Loucy (cell line): ENCODE measurements at regions not wholly inside any gene's neighbourhood (a gene's known extent, or its start where the extent isn't known, plus 50 kb on each side); places are given as distances from the start of the nearest gene placed in this dataset.
"Not testable (repeated sequence)": the region's sequence is repeated elsewhere in the genome, so short reads cannot be mapped to it uniquely, and the experiment has no call there.

Experiments
- H2AFZ ChIP-seq: fragments of 200-600 bp; sonication (generic); 2 replicates; pipeline ENCODE4 v1.6.0; 2016; ENCODE audit warnings: antibody characterized with exemption, mild to moderate bottlenecking, low read length, moderate library complexity
- H3F3A ChIP-seq: fragments of 200-600 bp; 2 replicates; pipeline ENCODE4 v1.6.0; 2016; ENCODE audit warnings: antibody characterized with exemption, low read depth, mild to moderate bottlenecking
- H3K27me3 ChIP-seq: fragments of 200-600 bp; sonication (generic); 2 replicates; pipeline ENCODE4 v1.6.1; 2014; ENCODE audit warnings: low read length, mild to moderate bottlenecking; ENCODE audit not compliant: insufficient read depth, poor library complexity, severe bottlenecking
- H3K36me3 ChIP-seq: fragments of 200-600 bp; sonication (generic); 2 replicates; pipeline ENCODE4 v1.6.1; 2016; ENCODE audit warnings: low read length; ENCODE audit not compliant: insufficient read depth
- H3K4me1 ChIP-seq: fragments of 200-600 bp; sonication (generic); 2 replicates; pipeline ENCODE4 v1.5.1; 2014; ENCODE audit warnings: low read length, mild to moderate bottlenecking; ENCODE audit not compliant: insufficient read depth, poor library complexity, severe bottlenecking
- H3K4me2 ChIP-seq: fragments of 200-600 bp; sonication (generic); 2 replicates; pipeline ENCODE4 v1.6.0; 2014; ENCODE audit warnings: antibody characterized with exemption, low read length, low read depth, mild to moderate bottlenecking; ENCODE audit not compliant: poor library complexity, severe bottlenecking
- H3K4me3 ChIP-seq: fragments of 200-600 bp; sonication (generic); 2 replicates; pipeline ENCODE4 v1.5.1; 2014; ENCODE audit warnings: low read length, mild to moderate bottlenecking, mixed read lengths; ENCODE audit not compliant: poor library complexity, severe bottlenecking
- H3K79me2 ChIP-seq: fragments of 200-600 bp; sonication (generic); 2 replicates; pipeline ENCODE4 v1.6.1; 2014; ENCODE audit warnings: low read length; ENCODE audit not compliant: insufficient read depth
- H3K9ac ChIP-seq: fragments of 200-600 bp; sonication (generic); 2 replicates; pipeline ENCODE4 v1.6.0; 2014; ENCODE audit warnings: mild to moderate bottlenecking, low read depth, low read length, moderate library complexity; ENCODE audit not compliant: poor library complexity, severe bottlenecking
- H3K9me2 ChIP-seq: fragments of 200-600 bp; sonication (generic); replicated peaks from 2 replicates; pipeline ENCODE4 v1.6.1; 2016; ENCODE audit warnings: low read depth, low read length, mixed read lengths
- H3K9me3 ChIP-seq: fragments of 200-600 bp; sonication (generic); 2 replicates; pipeline ENCODE4 v1.6.1; 2014; ENCODE audit warnings: mild to moderate bottlenecking, antibody characterized with exemption, low read length, low read depth; ENCODE audit not compliant: insufficient read depth
- H4K20me1 ChIP-seq: fragments of 200-600 bp; sonication (generic); 2 replicates; pipeline ENCODE4 v1.6.0; 2014; ENCODE audit warnings: antibody characterized with exemption, low read length, mild to moderate bottlenecking; ENCODE audit not compliant: insufficient read depth, poor library complexity, severe bottlenecking
- CTCF ChIP-seq: fragments of 200-600 bp; sonication (generic); conservative IDR thresholded peaks from 2 replicates; pipeline ENCODE4 v1.5.1; 2014; ENCODE audit warnings: mild to moderate bottlenecking, antibody characterized with exemption, low read length
- EZH2phosphoT487 ChIP-seq: fragments of 200-600 bp; IDR thresholded peaks from 2 replicates; pipeline ENCODE4 v1.6.1; 2018; ENCODE audit warnings: antibody characterized with exemption, mild to moderate bottlenecking, moderate library complexity, borderline replicate concordance

DNA sequence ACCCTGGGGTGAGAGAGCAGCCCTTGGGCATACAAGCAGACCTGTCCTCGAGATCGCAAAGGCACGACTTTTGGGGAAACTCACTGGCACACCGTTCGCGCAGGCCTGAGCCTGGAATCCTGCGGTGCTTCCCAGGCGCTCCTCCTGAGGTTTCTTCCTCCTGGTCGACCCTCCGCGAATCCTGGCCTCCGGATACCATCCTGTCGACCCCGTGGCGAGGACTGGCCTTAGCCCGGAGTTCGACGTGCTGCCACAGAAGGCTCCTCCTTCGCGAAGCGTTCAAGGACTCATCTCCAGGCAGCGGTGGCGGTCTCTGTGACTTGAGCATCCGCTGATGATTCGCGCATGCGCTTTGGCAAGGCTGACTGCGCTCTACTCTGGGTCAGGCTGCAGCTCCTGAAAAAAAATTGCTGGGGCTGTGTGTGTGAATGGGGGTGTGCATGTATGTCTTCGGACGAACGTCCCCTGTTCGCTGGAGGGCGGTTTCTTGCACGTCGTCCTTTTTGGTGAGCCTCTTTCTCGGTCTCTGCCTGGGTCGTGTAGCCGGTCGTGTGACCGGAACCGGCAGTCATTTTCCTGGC is 64.4 kb upstream of the ZNF527 start:
- H3K36me3 ChIP-seq, result no peaks in the 10 kb centered on the region
- H3K27me3 ChIP-seq, result no peaks in the 10 kb centered on the region
- H3K79me2 ChIP-seq, result no peaks in the 10 kb centered on the region
- no peaks in the 10 kb centered on the region for H4K20me1 ChIP-seq
- peaks cover 4% of the 10 kb centered on the region for H3K4me1 ChIP-seq
- H3K4me3 ChIP-seq, result no peak overlapping the region
- H2AFZ ChIP-seq, result no peak overlapping the region
- TF ChIP-seq EZH2phosphoT487, result no peak
- no peak for TF ChIP-seq CTCF
- H3K4me2 ChIP-seq, result no peak overlapping the region
- no peaks in the 10 kb centered on the region for H3K9me3 ChIP-seq
- H3F3A ChIP-seq, result no peaks in the 10 kb centered on the region
- no peak overlapping the region for H3K9ac ChIP-seq
- no peaks in the 10 kb centered on the region for H3K9me2 ChIP-seq

GRCh38 chr19:37309834-37310575 is 60.9 kb upstream of the ZNF527 start:
- H3K4me3 ChIP-seq, result peak overlapping the region; percentile 47
- no peaks in the 10 kb centered on the region for H3K36me3 ChIP-seq
- no peaks in the 10 kb centered on the region for H3K9me2 ChIP-seq
- H3K4me2 ChIP-seq, result peak overlapping the region; percentile 72
- H3K27me3 ChIP-seq, result no peaks in the 10 kb centered on the region
- TF ChIP-seq EZH2phosphoT487, result no peak
- TF ChIP-seq CTCF, result peak; percentile 88
- H2AFZ ChIP-seq, result peak overlapping the region; percentile 97
- no peaks in the 10 kb centered on the region for H3K79me2 ChIP-seq
- no peaks in the 10 kb centered on the region for H4K20me1 ChIP-seq
- H3K9ac ChIP-seq, result peak overlapping the region; percentile 46
- H3K4me1 ChIP-seq, result peaks cover 4% of the 10 kb centered on the region
- H3K9me3 ChIP-seq, result no peaks in the 10 kb centered on the region
- no peaks in the 10 kb centered on the region for H3F3A ChIP-seq

DNA sequence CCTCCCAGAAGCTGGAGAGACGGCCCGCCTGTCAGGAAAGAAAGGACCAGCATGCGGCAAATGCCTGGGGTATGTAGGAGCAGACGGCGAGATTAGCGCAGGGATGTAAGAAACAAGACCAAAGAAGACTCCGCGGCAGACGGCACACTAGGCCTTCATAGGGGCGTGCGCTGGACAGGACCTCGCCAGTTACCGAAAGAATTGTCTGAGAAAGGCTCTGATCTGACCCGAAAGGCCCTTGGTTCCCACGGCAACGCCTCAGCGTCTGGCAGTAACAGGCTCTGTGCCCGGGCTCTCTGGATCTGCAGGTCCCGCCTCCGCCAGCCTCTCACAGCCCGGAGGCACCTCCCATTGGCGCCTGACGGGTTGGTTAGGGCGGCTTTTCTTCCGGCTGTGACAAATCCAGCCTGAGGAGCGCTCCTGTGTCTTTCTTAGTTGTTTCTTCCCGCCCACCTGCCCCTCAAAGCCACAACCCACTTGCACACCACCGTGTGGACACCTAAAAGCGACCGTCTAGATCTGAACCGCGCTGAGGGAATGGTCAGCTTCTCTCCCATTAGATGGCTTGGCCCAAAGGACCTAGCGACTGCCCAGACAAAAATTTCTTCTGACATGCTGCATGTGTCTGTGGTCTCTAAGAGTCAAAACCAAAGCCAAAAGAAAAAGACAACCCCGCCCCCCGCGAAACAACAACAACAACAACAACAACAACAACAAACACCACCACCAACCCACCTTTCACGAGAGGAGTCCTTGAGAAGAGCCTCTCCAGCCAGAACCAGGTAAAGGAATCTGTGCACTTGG is 58.2 kb upstream of the ZNF527 start:
- not testable (repeated sequence) for H3K27me3 ChIP-seq, H3K79me2 ChIP-seq, H4K20me1 ChIP-seq, H3K36me3 ChIP-seq, H3K4me1 ChIP-seq, H3K9me3 ChIP-seq, H3F3A ChIP-seq, H3K9me2 ChIP-seq
- Histone ChIP-seq H3K4me2 (peak overlapping the region; percentile 75), H3K9ac (peak overlapping the region; percentile 25), H2AFZ (peak overlapping the region; percentile 76), H3K4me3 (peak overlapping the region; percentile 68)
